HG03439 (cell line): ENCODE measurements at regions not wholly inside any gene's neighbourhood (a gene's known extent, or its start where the extent isn't known, plus 50 kb on each side); places are given as distances from the start of the nearest gene placed in this dataset.

Experiments
- ATAC-seq: cut with Tn5 transposase; IDR thresholded peaks from one replicate; pipeline ENCODE4 v1.9.1; 2021; ENCODE audit warnings: mild to moderate bottlenecking, moderate library complexity; ENCODE audit not compliant: unreplicated experiment

DNA sequence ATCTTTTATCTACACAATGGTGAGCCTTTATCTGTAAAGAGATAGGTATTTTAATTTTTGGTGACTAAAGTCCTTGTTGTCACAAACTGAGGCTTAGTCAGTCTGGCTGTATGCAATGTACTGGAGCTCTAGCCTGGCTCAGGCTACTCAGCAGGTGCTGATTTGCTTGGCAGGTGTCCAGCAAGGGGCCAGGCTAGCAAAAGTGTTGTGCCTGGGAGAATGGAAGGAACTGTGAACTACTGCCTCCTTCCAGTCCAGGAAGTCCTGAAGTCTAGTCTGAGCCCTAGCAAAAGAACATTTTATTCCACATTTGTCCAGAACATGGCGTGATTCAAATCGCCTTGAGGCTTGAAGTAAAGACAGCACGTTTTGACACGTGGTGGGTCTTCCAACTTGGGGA lies 260.5 kb downstream of the CCDC85A start:
- ATAC-seq = no peak

DNA sequence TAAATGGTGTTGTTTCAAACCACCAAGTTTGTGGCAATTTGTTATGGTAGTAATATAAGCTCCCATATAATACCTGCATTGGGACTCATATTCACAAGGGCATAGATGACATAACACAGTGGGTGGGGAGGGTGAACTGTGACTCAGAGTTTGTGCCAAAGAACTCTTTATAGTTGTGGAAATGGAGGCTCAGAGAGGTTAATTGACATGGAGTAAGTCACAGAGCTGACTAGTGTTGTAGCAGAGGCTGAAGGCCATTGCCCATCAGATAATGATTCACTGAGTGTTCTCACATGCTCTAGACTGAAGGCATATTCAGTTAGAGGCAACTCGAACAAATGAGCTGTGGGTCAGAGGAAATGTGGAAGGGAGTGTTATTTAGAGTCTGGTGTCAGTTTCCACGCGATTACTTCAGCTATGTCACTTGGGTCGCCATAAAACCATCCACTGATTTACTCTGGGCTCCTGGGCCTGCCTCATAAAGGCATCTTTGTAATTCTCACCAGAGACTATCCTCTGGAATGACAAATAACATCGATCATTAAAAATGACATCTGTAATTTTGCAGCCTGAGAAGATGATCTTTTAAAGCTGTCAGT lies 264.7 kb downstream of the CCDC85A start:
- no peak for ATAC-seq

DNA sequence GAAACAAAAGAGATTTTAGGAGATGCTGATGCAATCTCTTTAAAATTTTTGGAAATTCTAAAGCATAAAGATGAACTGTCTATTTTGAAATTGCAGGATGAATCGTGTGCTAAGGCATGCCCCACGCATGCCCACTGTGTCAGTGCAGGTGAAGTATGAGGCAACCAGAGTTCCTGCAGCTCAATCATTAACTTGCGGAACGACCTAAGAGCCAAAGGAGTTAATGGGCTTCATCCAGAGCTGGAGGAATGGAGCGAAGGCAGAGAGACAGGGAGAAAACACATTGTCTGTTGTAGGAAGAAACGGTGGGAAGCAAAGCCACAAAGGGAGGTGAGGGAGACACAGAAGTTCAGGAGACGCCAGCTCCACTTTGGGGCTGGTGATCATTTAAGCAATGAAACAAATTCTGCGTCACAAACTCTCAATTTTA lies 265.2 kb downstream of the CCDC85A start:
- ATAC-seq = no peak

GRCh38 chr2:56449449-56449860 lies 265.7 kb downstream of the CCDC85A start:
- ATAC-seq = no peak

- no peak for ATAC-seq
Measured at GRCh38 chr2:56450047-56450446, 266.3 kb downstream of the CCDC85A start.

GRCh38 chr2:56450772-56451171 lies 267.0 kb downstream of the CCDC85A start:
- no peak for ATAC-seq

GRCh38 chr2:56455642-56456041 lies 271.9 kb downstream of the CCDC85A start:
- ATAC-seq = no peak

- no peak for ATAC-seq
Measured at GRCh38 chr2:56456791-56457190, 273.0 kb downstream of the CCDC85A start.

GRCh38 chr2:56460508-56460907 lies 276.7 kb downstream of the CCDC85A start:
- ATAC-seq = no peak

GRCh38 chr2:56464066-56464465 lies 280.3 kb downstream of the CCDC85A start:
- ATAC-seq = no peak

DNA sequence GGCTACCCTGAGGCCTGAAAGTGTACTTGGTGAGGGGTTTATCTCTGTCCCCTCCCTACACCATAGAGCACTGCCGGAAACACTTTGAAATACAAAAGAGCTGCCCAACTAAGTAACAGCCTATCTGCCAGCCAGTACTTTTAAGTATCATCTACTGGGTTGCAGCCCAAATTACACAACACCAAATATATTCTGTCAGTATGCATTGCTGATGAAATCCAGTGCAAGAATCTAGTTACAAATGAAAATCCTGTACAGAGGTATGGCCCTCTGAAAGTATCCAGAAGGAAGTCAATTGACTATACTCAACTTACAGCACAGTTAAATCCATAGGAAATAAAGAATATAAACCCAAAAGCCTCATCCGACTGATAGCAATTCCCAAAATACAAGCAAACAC lies 280.8 kb downstream of the CCDC85A start:
- ATAC-seq = no peak

- ATAC-seq = no peak
Measured at GRCh38 chr2:56465491-56465890, 281.7 kb downstream of the CCDC85A start.

GRCh38 chr2:56473524-56473923 lies 289.7 kb downstream of the CCDC85A start:
- ATAC-seq = no peak

GRCh38 chr2:56474412-56475158 lies 290.8 kb downstream of the CCDC85A start:
- ATAC-seq = no peak

DNA sequence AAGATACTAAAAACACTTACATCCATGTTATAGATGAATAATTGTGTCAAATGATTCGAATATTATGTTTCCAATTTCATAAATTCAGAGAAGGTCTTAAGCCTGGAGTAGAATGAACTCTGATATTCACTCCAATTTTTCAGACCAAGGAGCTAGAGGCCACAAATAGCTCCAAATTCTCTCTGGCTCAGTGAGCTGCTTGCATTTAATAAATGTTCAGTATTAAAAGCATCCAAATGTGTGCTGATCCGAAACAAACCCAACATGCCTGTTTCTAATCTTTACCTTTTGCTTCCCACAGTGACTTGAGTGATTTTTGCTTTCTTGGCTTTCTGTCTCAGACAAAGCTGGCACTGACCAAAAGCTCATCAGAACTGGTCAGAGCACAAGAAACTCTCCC lies 291.4 kb downstream of the CCDC85A start:
- ATAC-seq = no peak

- ATAC-seq = no peak
Measured at GRCh38 chr2:56476509-56477071, 292.8 kb downstream of the CCDC85A start.

- no peak for ATAC-seq
Measured at GRCh38 chr2:56478027-56478426, 294.2 kb downstream of the CCDC85A start.

DNA sequence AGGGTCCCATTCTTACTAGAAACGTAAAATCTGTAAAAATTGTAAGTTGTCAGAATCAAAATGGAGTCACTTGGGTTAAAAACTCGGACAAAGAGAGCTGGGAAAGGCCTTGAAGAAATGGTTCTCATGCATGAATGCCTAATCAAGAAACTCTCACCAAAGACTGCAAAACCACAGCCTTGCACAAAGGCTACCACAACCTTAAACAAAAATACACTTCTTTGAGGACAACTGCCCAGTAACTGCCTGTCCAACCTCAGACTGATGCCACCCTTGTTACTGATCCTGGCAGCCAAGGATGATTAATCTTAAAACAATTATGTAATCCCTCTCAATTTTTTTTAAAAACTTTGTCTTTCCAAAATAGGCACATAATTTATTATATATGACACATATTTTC lies 299.3 kb downstream of the CCDC85A start:
- no peak for ATAC-seq

DNA sequence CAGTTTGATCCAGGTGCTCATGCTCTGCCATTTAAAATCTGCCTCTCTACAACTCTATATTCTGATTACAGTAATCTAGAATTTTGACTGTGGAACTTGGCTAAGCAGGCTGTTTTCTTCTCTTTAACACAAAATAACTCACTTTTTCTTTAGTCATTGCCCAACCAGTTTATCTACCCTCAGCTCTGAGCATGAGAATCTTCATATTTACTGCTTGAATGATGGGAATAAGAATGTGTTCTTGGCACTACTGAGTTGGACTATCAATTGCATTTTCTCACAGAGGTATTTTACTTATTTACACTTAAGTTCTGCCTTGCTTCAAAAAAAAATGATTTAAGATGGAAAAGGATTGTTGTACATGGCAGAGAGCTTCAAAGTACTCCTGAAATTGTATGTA lies 301.1 kb downstream of the CCDC85A start:
- no peak for ATAC-seq

DNA sequence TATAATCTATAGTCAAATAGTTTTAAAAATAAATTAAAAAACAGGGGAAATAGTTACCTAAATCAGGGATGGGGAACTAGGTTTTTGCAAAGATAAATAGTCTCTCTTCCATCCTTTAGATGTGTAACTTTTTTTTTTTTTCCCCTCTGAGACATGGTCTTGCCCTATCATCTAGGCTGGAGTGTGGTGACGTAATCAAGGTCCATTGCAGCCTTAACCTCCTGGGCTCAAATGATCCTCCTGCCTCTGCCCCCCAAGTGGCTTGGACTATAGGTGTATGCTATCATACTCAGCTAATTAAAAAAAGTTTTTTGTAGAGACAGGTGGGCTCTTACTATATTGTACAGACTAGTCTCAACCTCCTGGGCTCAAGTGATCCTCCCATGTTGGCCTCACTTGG lies 316.5 kb downstream of the CCDC85A start:
- ATAC-seq = no peak

- no peak for ATAC-seq
Measured at GRCh38 chr2:56502616-56503015, 318.8 kb downstream of the CCDC85A start.

GRCh38 chr2:56505885-56506284 lies 322.1 kb downstream of the CCDC85A start:
- ATAC-seq = no peak
